H1 (cell line): ENCODE measurements at regions not wholly inside any gene's neighbourhood (a gene's known extent, or its start where the extent isn't known, plus 50 kb on each side); places are given as distances from the start of the nearest gene placed in this dataset.

Experiments used
- CTCF ChIA-PET: fragments of 300-600 bp; sonication (Branson Sonifier 250); formaldehyde crosslinking; loops from one replicate; lab custom pipeline; 2021; ENCODE audit not compliant: partially characterized antibody; lab: Charles Lee
- POLR2A ChIA-PET: fragments of 300-600 bp; sonication (Branson Sonifier 250); formaldehyde crosslinking; loops from one replicate; lab custom pipeline; 2021; ENCODE audit warnings: inconsistent platforms; ENCODE audit not compliant: partially characterized antibody; lab: Charles Lee
- DNase-seq, 2 experiments: peaks; one replicate each; pipeline versions ENCODE4 v3.0.0 to v3.0.0-alpha.2; 2010 to 2022; ENCODE audit warnings: low spot score in 2 of 2, low read depth in 1 of 2, mixed read lengths in 1 of 2
- FAIRE-seq: peaks from 2 replicates; lab custom pipeline; 2011; peaks lifted over from hg19 to GRCh38; lab: Jason Lieb, UNC
- H2AFZ ChIP-seq: 2 replicates; pipeline ENCODE4 v1.8.1; 2012; ENCODE audit warnings: low read length, inconsistent platforms
- H2AK5ac ChIP-seq: 2 replicates; pipeline ENCODE4 v1.6.1; 2013; ENCODE audit warnings: low read depth, low read length
- H2BK120ac ChIP-seq: replicated peaks from 2 replicates; pipeline ENCODE3; 2013; ENCODE audit warnings: low read depth, low read length, inconsistent platforms
- H2BK12ac ChIP-seq: 2 replicates; pipeline ENCODE4 v1.6.1; 2013; ENCODE audit warnings: low read depth, low read length
- H2BK15ac ChIP-seq: 2 replicates; pipeline ENCODE4 v1.6.1; 2013; ENCODE audit warnings: low read length
- H2BK20ac ChIP-seq: 2 replicates; pipeline ENCODE4 v1.6.1; 2013; ENCODE audit warnings: low read length
- H2BK5ac ChIP-seq: 2 replicates; pipeline ENCODE4 v1.6.1; 2013; ENCODE audit warnings: low read depth, low read length
- H3K14ac ChIP-seq: 2 replicates; pipeline ENCODE4 v1.6.1; 2013; ENCODE audit warnings: inconsistent platforms; ENCODE audit not compliant: insufficient read length
- H3K18ac ChIP-seq: 2 replicates; pipeline ENCODE4 v1.6.1; 2013; ENCODE audit warnings: low read length; ENCODE audit errors: extremely low read depth
- H3K23ac ChIP-seq: 2 replicates; pipeline ENCODE4 v1.6.1; 2013; ENCODE audit warnings: inconsistent platforms; ENCODE audit not compliant: insufficient read length
- H3K23me2 ChIP-seq: 2 replicates; pipeline ENCODE4 v1.6.1; 2013; ENCODE audit warnings: low read depth, low read length
- H3K27ac ChIP-seq: 2 replicates; pipeline ENCODE4 v1.6.1; 2011; ENCODE audit warnings: low read depth, low read length, inconsistent platforms
- H3K27me3 ChIP-seq, 4 experiments: replicated peaks in 1 of 4; 1 replicate in 1 of 4; 2 replicates in 3 of 4; pipeline versions ENCODE4 v1.6.1 to v1.8.1; 2011 to 2013; ENCODE audit warnings: low read length in 3 of 4, mild to moderate bottlenecking in 3 of 4, inconsistent platforms in 2 of 4, mixed read lengths in 2 of 4, moderate library complexity in 1 of 4; ENCODE audit not compliant: control insufficient read depth in 3 of 4, insufficient read depth in 3 of 4; ENCODE audit errors: extremely low read depth in 1 of 4
- H3K36me3 ChIP-seq, 4 experiments: 2 replicates each; pipeline versions ENCODE4 v1.6.1 to v1.8.1; 2011 to 2013; ENCODE audit warnings: mild to moderate bottlenecking in 4 of 4, low read length in 3 of 4, moderate library complexity in 2 of 4, control low read depth in 1 of 4, inconsistent platforms in 1 of 4; ENCODE audit not compliant: insufficient read depth in 4 of 4, control insufficient read depth in 2 of 4
- H3K4ac ChIP-seq: replicated peaks from 2 replicates; pipeline ENCODE3; 2013; ENCODE audit warnings: low read length, low read depth, mixed read lengths, inconsistent platforms; ENCODE audit not compliant: insufficient read length
- H3K4me1 ChIP-seq, 4 experiments: replicated peaks in 1 of 4; 1 replicate in 1 of 4; 2 replicates in 3 of 4; pipeline versions ENCODE4 v1.6.1 to v1.8.1; 2011 to 2013; ENCODE audit warnings: low read length in 3 of 4, inconsistent platforms in 2 of 4, mixed read lengths in 1 of 4; ENCODE audit not compliant: insufficient read depth in 4 of 4, control insufficient read depth in 3 of 4
- H3K4me2 ChIP-seq, 2 experiments: 2 replicates each; pipeline versions ENCODE4 v1.6.1 to v1.8.1; 2011 to 2013; ENCODE audit warnings: low read depth in 2 of 2, low read length in 2 of 2, control low read depth in 1 of 2, inconsistent platforms in 1 of 2, mild to moderate bottlenecking in 1 of 2; ENCODE audit not compliant: insufficient read depth in 1 of 2
- H3K4me3 ChIP-seq, 4 experiments: fragments of 200-600, 300-600 bp in 1 of 4; sonication (generic), shearing (Covaris generic), sonication (Bioruptor Twin) in 1 of 4; 2 replicates each; pipeline versions ENCODE4 v1.5.1 to v1.8.1; 2011 to 2016; ENCODE audit warnings: low read length in 4 of 4, low read depth in 3 of 4, control low read depth in 2 of 4, inconsistent platforms in 2 of 4, mild to moderate bottlenecking in 2 of 4, mixed read lengths in 1 of 4, moderate library complexity in 1 of 4; ENCODE audit not compliant: insufficient read depth in 2 of 4; ENCODE audit errors: extremely low read depth in 1 of 4
- H3K56ac ChIP-seq: replicated peaks from 2 replicates; pipeline ENCODE3; 2013; ENCODE audit warnings: low read depth, mild to moderate bottlenecking, mixed read lengths, low read length, inconsistent platforms; ENCODE audit not compliant: insufficient read length
- H3K79me1 ChIP-seq: 2 replicates; pipeline ENCODE4 v1.6.1; 2013; ENCODE audit warnings: low read depth, low read length, control low read depth
- H3K79me2 ChIP-seq, 2 experiments: 2 replicates each; pipeline versions ENCODE4 v1.6.1 to v1.8.1; 2012 to 2013; ENCODE audit warnings: low read length in 2 of 2, mild to moderate bottlenecking in 2 of 2, inconsistent platforms in 1 of 2; ENCODE audit not compliant: insufficient read depth in 2 of 2, control insufficient read depth in 1 of 2
- H3K9ac ChIP-seq, 4 experiments: replicated peaks in 1 of 4; 1 replicate in 1 of 4; 2 replicates in 3 of 4; pipeline versions ENCODE4 v1.6.1 to v1.8.1; 2011 to 2013; ENCODE audit warnings: low read depth in 3 of 4, low read length in 3 of 4, control low read depth in 2 of 4, mild to moderate bottlenecking in 2 of 4, moderate library complexity in 2 of 4, inconsistent platforms in 1 of 4; ENCODE audit errors: extremely low read depth in 1 of 4
- H3K9me3 ChIP-seq, 2 experiments: 2 replicates each; pipeline versions ENCODE4 v1.6.1 to v1.8.1; 2012 to 2013; ENCODE audit warnings: mild to moderate bottlenecking in 2 of 2, moderate library complexity in 2 of 2, control low read depth in 1 of 2, inconsistent platforms in 1 of 2, low read depth in 1 of 2, low read length in 1 of 2, mixed read lengths in 1 of 2; ENCODE audit not compliant: insufficient read depth in 2 of 2
- H4K20me1 ChIP-seq, 2 experiments: replicated peaks in 1 of 2; 2 replicates each; pipeline versions ENCODE3 to v1.8.1; 2011 to 2013; ENCODE audit warnings: inconsistent platforms in 2 of 2, low read length in 2 of 2, mild to moderate bottlenecking in 1 of 2; ENCODE audit not compliant: insufficient read depth in 2 of 2, control insufficient read depth in 1 of 2
- H4K5ac ChIP-seq: 2 replicates; pipeline ENCODE4 v1.6.1; 2013; ENCODE audit warnings: low read length, low read depth, mixed read lengths, inconsistent platforms; ENCODE audit not compliant: insufficient read length
- H4K8ac ChIP-seq: 2 replicates; pipeline ENCODE4 v1.8.0; 2013; ENCODE audit warnings: mild to moderate bottlenecking, moderate library complexity, low read length, inconsistent platforms; ENCODE audit not compliant: insufficient read depth; ENCODE audit errors: extremely low read depth
- H4K91ac ChIP-seq: replicated peaks from 2 replicates; pipeline ENCODE3; 2013; ENCODE audit warnings: low read length, mixed read lengths, inconsistent platforms; ENCODE audit not compliant: insufficient read length
- MAFK ChIP-seq: IDR thresholded peaks from 2 replicates; pipeline ENCODE4 v1.6.1; 2012; ENCODE audit warnings: low read depth, mild to moderate bottlenecking, improper control_type of control experiment, low read length
- POU5F1 ChIP-seq: IDR thresholded peaks from 2 replicates; pipeline ENCODE4 v1.6.1; 2011; ENCODE audit warnings: low read depth, mild to moderate bottlenecking, low read length, moderate library complexity
- WGBS, 2 experiments: shearing (Covaris generic) in 1 of 2; methylation state at CpG; one replicate each; pipeline versions ENCODE4 v1.1.6 to v1.1.7; 2013 to 2015; ENCODE audit warnings: low lambda C conversion rate in 2 of 2, mixed read lengths in 2 of 2, inconsistent platforms in 1 of 2, low coverage in 1 of 2, missing lambda C conversion rate in 1 of 2; ENCODE audit not compliant: insufficient replicate concordance in 2 of 2, insufficient coverage in 1 of 2, insufficient read length in 1 of 2; ENCODE audit errors: extremely low coverage in 1 of 2, missing lambda C conversion rate in 1 of 2; 5-methylcytosine and 5-hydroxymethylcytosine counted together

DNA sequence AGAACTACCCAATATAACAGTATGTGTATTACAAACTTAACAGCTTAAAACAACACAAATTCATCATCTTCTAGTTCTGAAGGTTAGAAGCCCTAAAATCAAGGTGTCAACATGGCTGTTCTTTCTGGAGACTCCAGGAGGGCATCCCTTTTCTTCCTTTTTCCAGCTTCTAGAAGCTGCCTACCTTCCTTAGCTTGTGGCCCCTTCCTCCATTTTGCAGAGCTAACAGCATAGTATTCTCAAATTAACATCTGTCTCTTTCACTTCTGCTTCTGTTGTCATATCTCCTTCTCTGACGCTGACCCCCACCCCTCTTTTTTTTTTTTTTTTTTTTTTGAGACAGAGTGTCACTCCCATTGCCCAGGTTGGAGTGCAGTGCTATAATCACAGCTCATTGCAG is 52.8 kb upstream of the AKIRIN2 start:
- H3K4ac ChIP-seq: no peak overlapping the region
- FAIRE-seq: no peak
- H4K5ac ChIP-seq: no peak overlapping the region
- no peaks in the 10 kb centered on the region for H3K9me3 ChIP-seq
- no peak overlapping the region for H3K23ac ChIP-seq
- no peak overlapping the region for H3K4me3 ChIP-seq
- H2BK15ac ChIP-seq: no peak overlapping the region
- H2BK20ac ChIP-seq: no peak overlapping the region
- no peak overlapping the region for H4K8ac ChIP-seq
- no peak overlapping the region for H2BK5ac ChIP-seq
- H3K27ac ChIP-seq: no peak overlapping the region
- no peaks in the 10 kb centered on the region for H3K36me3 ChIP-seq
- ChIA-PET CTCF (no interaction called here), POLR2A (no interaction called here)
- no peak overlapping the region for H2AFZ ChIP-seq
- no peak overlapping the region for H3K14ac ChIP-seq
- no peak overlapping the region for H3K4me2 ChIP-seq
- H3K9ac ChIP-seq: no peak overlapping the region
- H3K56ac ChIP-seq: no peak overlapping the region
- DNase-seq: no peak
- H4K91ac ChIP-seq: no peak overlapping the region
- H3K18ac ChIP-seq: no peak overlapping the region
- no CpG with 5 or more reads among the region's 1 CpG for WGBS, 2 experiments
- H4K20me1 ChIP-seq: no peaks in the 10 kb centered on the region
- H2BK120ac ChIP-seq: no peak overlapping the region
- no peaks in the 10 kb centered on the region for H3K79me2 ChIP-seq
- no peaks in the 10 kb centered on the region for H3K79me1 ChIP-seq
- H2AK5ac ChIP-seq: no peak overlapping the region
- H2BK12ac ChIP-seq: no peak overlapping the region
- H3K23me2 ChIP-seq: no peaks in the 10 kb centered on the region; the same call in 1 of the 2 replicates
- H3K27me3 ChIP-seq: no peaks in the 10 kb centered on the region
- H3K4me1 ChIP-seq: no peaks in the 10 kb centered on the region; a peak in 1 of 7 replicates
- TF ChIP-seq MAFK (no peak), POU5F1 (no peak)
